Loucy (cell line): ENCODE measurements at regions not wholly inside any gene's neighbourhood (a gene's known extent, or its start where the extent isn't known, plus 50 kb on each side); places are given as distances from the start of the nearest gene placed in this dataset.
"Not testable (repeated sequence)": the region's sequence is repeated elsewhere in the genome, so short reads cannot be mapped to it uniquely, and the experiment has no call there.

Experiments used
- H2AFZ ChIP-seq: fragments of 200-600 bp; sonication (generic); 2 replicates; pipeline ENCODE4 v1.6.0; 2016; ENCODE audit warnings: antibody characterized with exemption, mild to moderate bottlenecking, low read length, moderate library complexity
- H3F3A ChIP-seq: fragments of 200-600 bp; 2 replicates; pipeline ENCODE4 v1.6.0; 2016; ENCODE audit warnings: antibody characterized with exemption, low read depth, mild to moderate bottlenecking
- H3K27me3 ChIP-seq: fragments of 200-600 bp; sonication (generic); 2 replicates; pipeline ENCODE4 v1.6.1; 2014; ENCODE audit warnings: low read length, mild to moderate bottlenecking; ENCODE audit not compliant: insufficient read depth, poor library complexity, severe bottlenecking
- H3K36me3 ChIP-seq: fragments of 200-600 bp; sonication (generic); 2 replicates; pipeline ENCODE4 v1.6.1; 2016; ENCODE audit warnings: low read length; ENCODE audit not compliant: insufficient read depth
- H3K4me1 ChIP-seq: fragments of 200-600 bp; sonication (generic); 2 replicates; pipeline ENCODE4 v1.5.1; 2014; ENCODE audit warnings: low read length, mild to moderate bottlenecking; ENCODE audit not compliant: insufficient read depth, poor library complexity, severe bottlenecking
- H3K4me2 ChIP-seq: fragments of 200-600 bp; sonication (generic); 2 replicates; pipeline ENCODE4 v1.6.0; 2014; ENCODE audit warnings: antibody characterized with exemption, low read length, low read depth, mild to moderate bottlenecking; ENCODE audit not compliant: poor library complexity, severe bottlenecking
- H3K4me3 ChIP-seq: fragments of 200-600 bp; sonication (generic); 2 replicates; pipeline ENCODE4 v1.5.1; 2014; ENCODE audit warnings: low read length, mild to moderate bottlenecking, mixed read lengths; ENCODE audit not compliant: poor library complexity, severe bottlenecking
- H3K79me2 ChIP-seq: fragments of 200-600 bp; sonication (generic); 2 replicates; pipeline ENCODE4 v1.6.1; 2014; ENCODE audit warnings: low read length; ENCODE audit not compliant: insufficient read depth
- H3K9ac ChIP-seq: fragments of 200-600 bp; sonication (generic); 2 replicates; pipeline ENCODE4 v1.6.0; 2014; ENCODE audit warnings: mild to moderate bottlenecking, low read depth, low read length, moderate library complexity; ENCODE audit not compliant: poor library complexity, severe bottlenecking
- H3K9me2 ChIP-seq: fragments of 200-600 bp; sonication (generic); replicated peaks from 2 replicates; pipeline ENCODE4 v1.6.1; 2016; ENCODE audit warnings: low read depth, low read length, mixed read lengths
- H3K9me3 ChIP-seq: fragments of 200-600 bp; sonication (generic); 2 replicates; pipeline ENCODE4 v1.6.1; 2014; ENCODE audit warnings: mild to moderate bottlenecking, antibody characterized with exemption, low read length, low read depth; ENCODE audit not compliant: insufficient read depth
- H4K20me1 ChIP-seq: fragments of 200-600 bp; sonication (generic); 2 replicates; pipeline ENCODE4 v1.6.0; 2014; ENCODE audit warnings: antibody characterized with exemption, low read length, mild to moderate bottlenecking; ENCODE audit not compliant: insufficient read depth, poor library complexity, severe bottlenecking
- CTCF ChIP-seq: fragments of 200-600 bp; sonication (generic); conservative IDR thresholded peaks from 2 replicates; pipeline ENCODE4 v1.5.1; 2014; ENCODE audit warnings: mild to moderate bottlenecking, antibody characterized with exemption, low read length
- EZH2phosphoT487 ChIP-seq: fragments of 200-600 bp; IDR thresholded peaks from 2 replicates; pipeline ENCODE4 v1.6.1; 2018; ENCODE audit warnings: antibody characterized with exemption, mild to moderate bottlenecking, moderate library complexity, borderline replicate concordance

GRCh38 chr1:4253935-4254334 lies 353.9 kb upstream of the C1orf174 start:
- no peak overlapping the region for H2AFZ ChIP-seq
- H3F3A ChIP-seq: no peaks in the 10 kb centered on the region

GRCh38 chr1:4256351-4256750 lies 356.3 kb upstream of the C1orf174 start:
- H3K9me2 ChIP-seq: no peaks in the 10 kb centered on the region
- no peaks in the 10 kb centered on the region for H3K36me3 ChIP-seq
- peaks cover 21% of the 10 kb centered on the region; the same call in 1 of the 2 replicates for H3K9me3 ChIP-seq
- H3K27me3 ChIP-seq: no peaks in the 10 kb centered on the region
- H3K4me2 ChIP-seq: no peak overlapping the region
- no peaks in the 10 kb centered on the region for H3F3A ChIP-seq
- H3K79me2 ChIP-seq: no peaks in the 10 kb centered on the region
- H4K20me1 ChIP-seq: no peaks in the 10 kb centered on the region
- H3K4me3 ChIP-seq: no peak overlapping the region
- no peak overlapping the region for H2AFZ ChIP-seq
- H3K9ac ChIP-seq: no peak overlapping the region
- TF ChIP-seq CTCF (no peak), EZH2phosphoT487 (no peak)
- no peaks in the 10 kb centered on the region for H3K4me1 ChIP-seq

More at GRCh38 chr1:4253935-4254334, 353.9 kb upstream of the C1orf174 start:
- TF ChIP-seq EZH2phosphoT487 (no peak), CTCF (no peak)
- Histone ChIP-seq H4K20me1 (no peaks in the 10 kb centered on the region), H3K9ac (no peak overlapping the region), H3K79me2 (no peaks in the 10 kb centered on the region), H3K36me3 (no peaks in the 10 kb centered on the region), H3K4me3 (no peak overlapping the region), H3K27me3 (no peaks in the 10 kb centered on the region), H3K4me2 (no peak overlapping the region), H3K9me2 (no peaks in the 10 kb centered on the region), H3K4me1 (no peaks in the 10 kb centered on the region), H3K9me3 (peaks cover 13% of the 10 kb centered on the region; the same call in 1 of the 2 replicates)

GRCh38 chr1:4258146-4258777 lies 358.2 kb upstream of the C1orf174 start:
- H3K36me3 ChIP-seq, H3K27me3 ChIP-seq, H3K79me2 ChIP-seq, H3K9ac ChIP-seq, H3K9me2 ChIP-seq, H3K4me1 ChIP-seq, H3F3A ChIP-seq, H4K20me1 ChIP-seq, H2AFZ ChIP-seq, H3K4me2 ChIP-seq, H3K4me3 ChIP-seq: not testable (repeated sequence)
- H3K9me3 ChIP-seq: peaks cover 21% of the 10 kb centered on the region; the same call in 1 of the 2 replicates

- Histone ChIP-seq H3K4me2 (no peak overlapping the region), H3F3A (no peaks in the 10 kb centered on the region), H2AFZ (no peak overlapping the region), H3K79me2 (no peaks in the 10 kb centered on the region), H3K9me2 (no peaks in the 10 kb centered on the region), H3K9me3 (peaks cover 21% of the 10 kb centered on the region; the same call in 1 of the 2 replicates), H4K20me1 (no peaks in the 10 kb centered on the region), H3K4me1 (peaks cover 11% of the 10 kb centered on the region), H3K4me3 (no peak overlapping the region), H3K36me3 (no peaks in the 10 kb centered on the region), H3K9ac (no peak overlapping the region), H3K27me3 (no peaks in the 10 kb centered on the region)
- TF ChIP-seq EZH2phosphoT487: no peak
- TF ChIP-seq CTCF: no peak
Observed at GRCh38 chr1:4261327-4261726, 361.3 kb upstream of the C1orf174 start.
